ENCODE measurements at regions not wholly inside any gene's neighbourhood (a gene's known extent, or its start where the extent isn't known, plus 50 kb on each side); places are given as distances from the start of the nearest gene placed in this dataset.

- Histone ChIP-seq H3K27ac (ENCODE audit: low read length) (no peak overlapping the region), H3K4me1 (ENCODE audit: control insufficient read depth, insufficient read depth, low read length) (no peaks in the 10 kb centered on the region), H3K4me3 (ENCODE audit: low read length) (no peak overlapping the region), H3K9me3 (ENCODE audit: control insufficient read depth, low read length) (no peaks in the 10 kb centered on the region), H3K27me3 (ENCODE audit: control insufficient read depth, insufficient read depth) (no peaks in the 10 kb centered on the region)
- WGBS, result 54% methylated on average over 1 of the region's 1 CpG
- intact Hi-C loops (cut with DNase I), result no loop called here
- DNase-seq (no peak), ATAC-seq (no peak)
These were observed 691.9 kb upstream of the TMEFF2 start for GRCh38 chr2:192886636-192887035.

GRCh38 chr2:192885569-192886160 is 690.9 kb upstream of the TMEFF2 start:
- intact Hi-C loops (cut with DNase I), result no loop called here
- Histone ChIP-seq H3K27ac (ENCODE audit: low read length) (no peak overlapping the region), H3K27me3 (ENCODE audit: control insufficient read depth, insufficient read depth) (no peaks in the 10 kb centered on the region), H3K4me1 (ENCODE audit: control insufficient read depth, insufficient read depth, low read length) (no peaks in the 10 kb centered on the region), H3K9me3 (ENCODE audit: control insufficient read depth, low read length) (no peaks in the 10 kb centered on the region), H3K4me3 (ENCODE audit: low read length) (no peak overlapping the region)
- no peak for ATAC-seq
- 45% methylated on average over 4 of the region's 4 CpGs for WGBS
- DNase-seq, result no peak

GRCh38 chr2:192877159-192877558 is 682.4 kb upstream of the TMEFF2 start:
- no peak for ATAC-seq
- intact Hi-C loops (cut with DNase I), result no loop called here
- WGBS, result 93% methylated on average over 3 of the region's 3 CpGs
- Histone ChIP-seq H3K4me3 (ENCODE audit: low read length) (no peak overlapping the region), H3K4me1 (ENCODE audit: control insufficient read depth, insufficient read depth, low read length) (no peaks in the 10 kb centered on the region), H3K27me3 (ENCODE audit: control insufficient read depth, insufficient read depth) (no peaks in the 10 kb centered on the region), H3K27ac (ENCODE audit: low read length) (no peak overlapping the region), H3K9me3 (ENCODE audit: control insufficient read depth, low read length) (no peaks in the 10 kb centered on the region)
- no peak for DNase-seq

- intact Hi-C loops (cut with DNase I), result no loop called here
- no peak for ATAC-seq
- no peak for DNase-seq
- Histone ChIP-seq H3K4me3 (ENCODE audit: low read length) (no peak overlapping the region), H3K27ac (ENCODE audit: low read length) (no peak overlapping the region), H3K27me3 (ENCODE audit: control insufficient read depth, insufficient read depth) (no peaks in the 10 kb centered on the region), H3K4me1 (ENCODE audit: control insufficient read depth, insufficient read depth, low read length) (no peaks in the 10 kb centered on the region), H3K9me3 (ENCODE audit: control insufficient read depth, low read length) (no peaks in the 10 kb centered on the region)
- WGBS, result 82% methylated on average over 2 of the region's 2 CpGs
These were observed 682.0 kb upstream of the TMEFF2 start for GRCh38 chr2:192876698-192877097.

GRCh38 chr2:192854706-192855105 is 660.0 kb upstream of the TMEFF2 start:
- H3K27ac ChIP-seq (ENCODE audit: low read length), result no peak overlapping the region
- no peak overlapping the region for H3K4me3 ChIP-seq (ENCODE audit: low read length)
- no peaks in the 10 kb centered on the region for H3K4me1 ChIP-seq (ENCODE audit: control insufficient read depth, insufficient read depth, low read length)
- intact Hi-C loops (cut with DNase I), result no loop called here
- no peaks in the 10 kb centered on the region for H3K27me3 ChIP-seq (ENCODE audit: control insufficient read depth, insufficient read depth)
- ATAC-seq, result no peak
- no peak for DNase-seq
- H3K9me3 ChIP-seq (ENCODE audit: control insufficient read depth, low read length), result no peaks in the 10 kb centered on the region
- WGBS, result 95% methylated on average over 1 of the region's 1 CpG

GRCh38 chr2:192854031-192854430 is 659.3 kb upstream of the TMEFF2 start:
- Histone ChIP-seq H3K9me3 (ENCODE audit: control insufficient read depth, low read length) (no peaks in the 10 kb centered on the region), H3K27ac (ENCODE audit: low read length) (no peak overlapping the region), H3K4me3 (ENCODE audit: low read length) (no peak overlapping the region), H3K27me3 (ENCODE audit: control insufficient read depth, insufficient read depth) (no peaks in the 10 kb centered on the region), H3K4me1 (ENCODE audit: control insufficient read depth, insufficient read depth, low read length) (no peaks in the 10 kb centered on the region)
- ATAC-seq, result no peak
- DNase-seq, result no peak
- 82% methylated on average over 3 of the region's 3 CpGs for WGBS
- intact Hi-C loops (cut with DNase I), result no loop called here

GRCh38 chr2:192828947-192829346 is 634.2 kb upstream of the TMEFF2 start:
- 87% methylated on average over 6 of the region's 6 CpGs for WGBS
- intact Hi-C loops (cut with DNase I), result no loop called here
- ATAC-seq, result no peak

GRCh38 chr2:192828175-192828574 is 633.4 kb upstream of the TMEFF2 start:
- no peak overlapping the region for H3K4me3 ChIP-seq (ENCODE audit: low read length)
- H3K4me1 ChIP-seq (ENCODE audit: control insufficient read depth, insufficient read depth, low read length), result no peaks in the 10 kb centered on the region
- DNase-seq (no peak), ATAC-seq (no peak)
- 94% methylated on average over 8 of the region's 8 CpGs for WGBS
- H3K27ac ChIP-seq (ENCODE audit: low read length), result no peak overlapping the region
- H3K27me3 ChIP-seq (ENCODE audit: control insufficient read depth, insufficient read depth), result no peaks in the 10 kb centered on the region
- no peaks in the 10 kb centered on the region for H3K9me3 ChIP-seq (ENCODE audit: control insufficient read depth, low read length)
- intact Hi-C loops (cut with DNase I), result no loop called here

More at GRCh38 chr2:192828947-192829346, 634.2 kb upstream of the TMEFF2 start:
- no peaks in the 10 kb centered on the region for H3K9me3 ChIP-seq (ENCODE audit: control insufficient read depth, low read length)
- peak in 2 of 3 donors; percentile 31 to 43 for DNase-seq
- no peak overlapping the region for H3K27ac ChIP-seq (ENCODE audit: low read length)
- no peak overlapping the region for H3K4me3 ChIP-seq (ENCODE audit: low read length)
- no peaks in the 10 kb centered on the region for H3K4me1 ChIP-seq (ENCODE audit: control insufficient read depth, insufficient read depth, low read length)
- H3K27me3 ChIP-seq (ENCODE audit: control insufficient read depth, insufficient read depth), result no peaks in the 10 kb centered on the region

GRCh38 chr2:192827735-192828134 is 633.0 kb upstream of the TMEFF2 start:
- no peak overlapping the region for H3K27ac ChIP-seq (ENCODE audit: low read length)
- H3K4me1 ChIP-seq (ENCODE audit: control insufficient read depth, insufficient read depth, low read length), result no peaks in the 10 kb centered on the region
- no peaks in the 10 kb centered on the region for H3K27me3 ChIP-seq (ENCODE audit: control insufficient read depth, insufficient read depth)
- DNase-seq (peak in 1 of 3 donors; percentile 45), ATAC-seq (peak in 1 of 2 donors; percentile 19)
- no peak overlapping the region for H3K4me3 ChIP-seq (ENCODE audit: low read length)
- intact Hi-C loops (cut with DNase I), result no loop called here
- whole genome bisulfite sequencing, result 90% methylated on average over 10 of the region's 10 CpGs
- no peaks in the 10 kb centered on the region for H3K9me3 ChIP-seq (ENCODE audit: control insufficient read depth, low read length)

- 79% methylated on average over 1 of the region's 1 CpG for WGBS
- ATAC-seq, result no peak
- Histone ChIP-seq H3K4me1 (ENCODE audit: control insufficient read depth, insufficient read depth, low read length) (no peaks in the 10 kb centered on the region), H3K27ac (ENCODE audit: low read length) (no peak overlapping the region), H3K27me3 (ENCODE audit: control insufficient read depth, insufficient read depth) (no peaks in the 10 kb centered on the region), H3K4me3 (ENCODE audit: low read length) (no peak overlapping the region), H3K9me3 (ENCODE audit: control insufficient read depth, low read length) (no peaks in the 10 kb centered on the region)
- no peak for DNase-seq
- intact Hi-C loops (cut with DNase I), result no loop called here
These were observed 619.6 kb upstream of the TMEFF2 start for GRCh38 chr2:192814376-192814775.

GRCh38 chr2:192813341-192813740 is 618.6 kb upstream of the TMEFF2 start:
- intact Hi-C loops (cut with DNase I), result no loop called here

GRCh38 chr2:192809173-192809572 is 614.4 kb upstream of the TMEFF2 start:
- no peak for ATAC-seq
- DNase-seq, result no peak
- Histone ChIP-seq H3K4me1 (ENCODE audit: control insufficient read depth, insufficient read depth, low read length) (no peaks in the 10 kb centered on the region), H3K4me3 (ENCODE audit: low read length) (no peak overlapping the region), H3K27me3 (ENCODE audit: control insufficient read depth, insufficient read depth) (no peaks in the 10 kb centered on the region), H3K9me3 (ENCODE audit: control insufficient read depth, low read length) (no peaks in the 10 kb centered on the region), H3K27ac (ENCODE audit: low read length) (no peak overlapping the region)
- WGBS, result 71% methylated on average over 2 of the region's 2 CpGs
- intact Hi-C loops (cut with DNase I), result no loop called here

More at GRCh38 chr2:192813341-192813740, 618.6 kb upstream of the TMEFF2 start:
- Histone ChIP-seq H3K9me3 (ENCODE audit: control insufficient read depth, low read length) (no peaks in the 10 kb centered on the region), H3K27me3 (ENCODE audit: control insufficient read depth, insufficient read depth) (no peaks in the 10 kb centered on the region), H3K4me1 (ENCODE audit: control insufficient read depth, insufficient read depth, low read length) (no peaks in the 10 kb centered on the region), H3K4me3 (ENCODE audit: low read length) (no peak overlapping the region), H3K27ac (ENCODE audit: low read length) (no peak overlapping the region)
- ATAC-seq (no peak), DNase-seq (no peak)
